ENCODE measurements at regions not wholly inside any gene's neighbourhood (a gene's known extent, or its start where the extent isn't known, plus 50 kb on each side); places are given as distances from the start of the nearest gene placed in this dataset.

DNA sequence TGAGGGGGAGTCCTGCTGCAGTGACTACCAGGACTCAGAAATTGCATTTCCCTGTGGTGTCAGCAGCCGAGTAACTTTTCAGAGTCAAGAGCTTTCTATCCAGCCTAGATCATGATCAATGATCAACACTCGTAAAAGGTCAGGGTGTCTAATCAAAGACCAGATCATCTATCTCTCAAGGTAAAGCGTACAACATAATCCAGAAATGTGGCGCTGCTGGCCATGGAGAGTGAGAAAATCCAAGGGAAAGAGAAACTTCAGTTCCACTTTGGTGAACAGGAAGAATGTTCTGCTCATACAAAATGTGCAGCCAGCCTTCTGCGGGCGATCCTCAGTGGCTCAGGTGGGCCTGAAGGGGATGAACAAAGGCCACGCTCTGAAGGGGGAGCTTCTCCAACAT is 1005.8 kb upstream of the NR2F2 start:
- no peak for TF ChIP-seq CHD2 (IDR thresholded peaks at IDR 0.05; ENCODE audit: low read length, partially characterized antibody)
- no peak for TF ChIP-seq TCF12 (IDR thresholded peaks at IDR 0.05)
- TF ChIP-seq, protein P1, sequence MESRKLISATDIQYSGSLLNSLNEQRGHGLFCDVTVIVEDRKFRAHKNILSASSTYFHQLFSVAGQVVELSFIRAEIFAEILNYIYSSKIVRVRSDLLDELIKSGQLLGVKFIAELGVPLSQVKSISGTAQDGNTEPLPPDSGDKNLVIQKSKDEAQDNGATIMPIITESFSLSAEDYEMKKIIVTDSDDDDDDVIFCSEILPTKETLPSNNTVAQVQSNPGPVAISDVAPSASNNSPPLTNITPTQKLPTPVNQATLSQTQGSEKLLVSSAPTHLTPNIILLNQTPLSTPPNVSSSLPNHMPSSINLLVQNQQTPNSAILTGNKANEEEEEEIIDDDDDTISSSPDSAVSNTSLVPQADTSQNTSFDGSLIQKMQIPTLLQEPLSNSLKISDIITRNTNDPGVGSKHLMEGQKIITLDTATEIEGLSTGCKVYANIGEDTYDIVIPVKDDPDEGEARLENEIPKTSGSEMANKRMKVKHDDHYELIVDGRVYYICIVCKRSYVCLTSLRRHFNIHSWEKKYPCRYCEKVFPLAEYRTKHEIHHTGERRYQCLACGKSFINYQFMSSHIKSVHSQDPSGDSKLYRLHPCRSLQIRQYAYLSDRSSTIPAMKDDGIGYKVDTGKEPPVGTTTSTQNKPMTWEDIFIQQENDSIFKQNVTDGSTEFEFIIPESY (IDR thresholded peaks at IDR 0.05; ENCODE audit: borderline replicate concordance, low read depth), result no peak
- TF ChIP-seq, protein P2, sequence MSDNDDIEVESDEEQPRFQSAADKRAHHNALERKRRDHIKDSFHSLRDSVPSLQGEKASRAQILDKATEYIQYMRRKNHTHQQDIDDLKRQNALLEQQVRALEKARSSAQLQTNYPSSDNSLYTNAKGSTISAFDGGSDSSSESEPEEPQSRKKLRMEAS (IDR thresholded peaks at IDR 0.05; ENCODE audit: low read depth), result no peak
- no peak for TF ChIP-seq USF1 (IDR thresholded peaks at IDR 0.05; ENCODE audit: borderline replicate concordance, low read depth)
- no peak for TF ChIP-seq JUND (IDR thresholded peaks at IDR 0.05)
- TF ChIP-seq RFX5 (IDR thresholded peaks at IDR 0.05; ENCODE audit: low read length), result no peak
- TF ChIP-seq EZH2phosphoT487 (IDR thresholded peaks at IDR 0.05; ENCODE audit: borderline replicate concordance, low read depth), result no peak
- TF ChIP-seq ELF1 (IDR thresholded peaks at IDR 0.05), result no peak
- TF ChIP-seq RAD21 (IDR thresholded peaks at IDR 0.05; ENCODE audit: low read length), result no peak
- TF ChIP-seq RXRA (IDR thresholded peaks at IDR 0.05; ENCODE audit: borderline replicate concordance, low read depth), result no peak
- no peak for TF ChIP-seq NFIC (IDR thresholded peaks at IDR 0.05; ENCODE audit: borderline replicate concordance)
- TF ChIP-seq FOSL2 (IDR thresholded peaks at IDR 0.05; ENCODE audit: borderline replicate concordance, low read depth), result no peak
- no peak for TF ChIP-seq GABPA (IDR thresholded peaks at IDR 0.05; ENCODE audit: low read depth)
- TF ChIP-seq FOXJ3 (CRISPR knock-in tag; IDR thresholded peaks at IDR 0.05), result no peak
- no peak for TF ChIP-seq EP300 (IDR thresholded peaks at IDR 0.05; ENCODE audit: borderline replicate concordance in 1 of 2, low read depth in 1 of 2, low read length in 1 of 2)
- TF ChIP-seq, protein P3, sequence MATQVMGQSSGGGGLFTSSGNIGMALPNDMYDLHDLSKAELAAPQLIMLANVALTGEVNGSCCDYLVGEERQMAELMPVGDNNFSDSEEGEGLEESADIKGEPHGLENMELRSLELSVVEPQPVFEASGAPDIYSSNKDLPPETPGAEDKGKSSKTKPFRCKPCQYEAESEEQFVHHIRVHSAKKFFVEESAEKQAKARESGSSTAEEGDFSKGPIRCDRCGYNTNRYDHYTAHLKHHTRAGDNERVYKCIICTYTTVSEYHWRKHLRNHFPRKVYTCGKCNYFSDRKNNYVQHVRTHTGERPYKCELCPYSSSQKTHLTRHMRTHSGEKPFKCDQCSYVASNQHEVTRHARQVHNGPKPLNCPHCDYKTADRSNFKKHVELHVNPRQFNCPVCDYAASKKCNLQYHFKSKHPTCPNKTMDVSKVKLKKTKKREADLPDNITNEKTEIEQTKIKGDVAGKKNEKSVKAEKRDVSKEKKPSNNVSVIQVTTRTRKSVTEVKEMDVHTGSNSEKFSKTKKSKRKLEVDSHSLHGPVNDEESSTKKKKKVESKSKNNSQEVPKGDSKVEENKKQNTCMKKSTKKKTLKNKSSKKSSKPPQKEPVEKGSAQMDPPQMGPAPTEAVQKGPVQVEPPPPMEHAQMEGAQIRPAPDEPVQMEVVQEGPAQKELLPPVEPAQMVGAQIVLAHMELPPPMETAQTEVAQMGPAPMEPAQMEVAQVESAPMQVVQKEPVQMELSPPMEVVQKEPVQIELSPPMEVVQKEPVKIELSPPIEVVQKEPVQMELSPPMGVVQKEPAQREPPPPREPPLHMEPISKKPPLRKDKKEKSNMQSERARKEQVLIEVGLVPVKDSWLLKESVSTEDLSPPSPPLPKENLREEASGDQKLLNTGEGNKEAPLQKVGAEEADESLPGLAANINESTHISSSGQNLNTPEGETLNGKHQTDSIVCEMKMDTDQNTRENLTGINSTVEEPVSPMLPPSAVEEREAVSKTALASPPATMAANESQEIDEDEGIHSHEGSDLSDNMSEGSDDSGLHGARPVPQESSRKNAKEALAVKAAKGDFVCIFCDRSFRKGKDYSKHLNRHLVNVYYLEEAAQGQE (IDR thresholded peaks at IDR 0.05; ENCODE audit: low read depth, low read length), result no peak
- TF ChIP-seq, protein P4, sequence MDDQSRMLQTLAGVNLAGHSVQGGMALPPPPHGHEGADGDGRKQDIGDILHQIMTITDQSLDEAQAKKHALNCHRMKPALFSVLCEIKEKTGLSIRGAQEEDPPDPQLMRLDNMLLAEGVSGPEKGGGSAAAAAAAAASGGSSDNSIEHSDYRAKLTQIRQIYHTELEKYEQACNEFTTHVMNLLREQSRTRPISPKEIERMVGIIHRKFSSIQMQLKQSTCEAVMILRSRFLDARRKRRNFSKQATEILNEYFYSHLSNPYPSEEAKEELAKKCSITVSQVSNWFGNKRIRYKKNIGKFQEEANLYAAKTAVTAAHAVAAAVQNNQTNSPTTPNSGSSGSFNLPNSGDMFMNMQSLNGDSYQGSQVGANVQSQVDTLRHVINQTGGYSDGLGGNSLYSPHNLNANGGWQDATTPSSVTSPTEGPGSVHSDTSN (IDR thresholded peaks at IDR 0.05), result no peak
- no peak for TF ChIP-seq SMC3 (IDR thresholded peaks at IDR 0.05; ENCODE audit: low read depth, low read length)
- DNase-seq, result no peak
- Histone ChIP-seq H3K9ac (no peak overlapping the region), H3K4me1 (ENCODE audit: control insufficient read depth in 1 of 2, insufficient read depth in 2 of 2, low read depth in 1 of 2, low read length in 1 of 2) (no peaks in the 10 kb centered on the region), H3K27me3 (ENCODE audit: insufficient read depth) (no peaks in the 10 kb centered on the region), H4K20me1 (ENCODE audit: insufficient read depth) (no peaks in the 10 kb centered on the region), H3K27ac (ENCODE audit: low read depth in 2 of 2, low read length in 1 of 2) (no peak overlapping the region), H3K9me2 (no peaks in the 10 kb centered on the region), H3K79me2 (ENCODE audit: insufficient read depth) (no peaks in the 10 kb centered on the region), H3F3A (replicated peaks; ENCODE audit: insufficient read depth) (no peaks in the 10 kb centered on the region), H3K36me3 (replicated peaks in 1 of 2; ENCODE audit: control insufficient read depth in 1 of 2, insufficient read depth in 2 of 2, low read length in 1 of 2) (no peaks in the 10 kb centered on the region), H3K4me2 (no peak overlapping the region), H3K4me3 (ENCODE audit: low read depth in 2 of 2, low read length in 1 of 2) (no peak overlapping the region), H3K9me3 (no peaks in the 10 kb centered on the region), H2AFZ (ENCODE audit: low read depth) (no peak overlapping the region)
- CTCF ChIA-PET, result no interaction called here
- POLR2A ChIA-PET, result no interaction called here
- WGBS (ENCODE audit: low lambda C conversion rate), result 12% methylated on average over 7 of the region's 7 CpGs
